GM23338 (cell line): ENCODE measurements at regions not wholly inside any gene's neighbourhood (a gene's known extent, or its start where the extent isn't known, plus 50 kb on each side); places are given as distances from the start of the nearest gene placed in this dataset.

Experiments used
- ATAC-seq: fragments of 200-7000 bp; cut with Tn5 transposase; 3 replicates; pipeline ENCODE4 v1.9.1; 2020
- DNase-seq: peaks from one replicate; pipeline ENCODE4 v3.0.0-alpha.2; 2015; ENCODE audit warnings: low spot score
- H2AFZ ChIP-seq: fragments of 200-600 bp; sonication (generic); 2 replicates; pipeline ENCODE4 v1.8.0; 2016; ENCODE audit warnings: antibody characterized with exemption, mild to moderate bottlenecking, moderate library complexity
- H3F3A ChIP-seq: fragments of 200-600 bp; sonication (generic); replicated peaks from 2 replicates; pipeline ENCODE4 v1.8.0; 2017; ENCODE audit warnings: antibody characterized with exemption, mixed run types, low read depth
- H3K27ac ChIP-seq: fragments of 200-600 bp; sonication (generic); 2 replicates; pipeline ENCODE4 v1.6.1; 2016; ENCODE audit warnings: low read depth
- H3K27me3 ChIP-seq: fragments of 200-600 bp; sonication (generic); 2 replicates; pipeline ENCODE4 v1.8.0; 2016; ENCODE audit warnings: mild to moderate bottlenecking, mixed run types, moderate library complexity; ENCODE audit not compliant: insufficient read depth
- H3K36me3 ChIP-seq: fragments of 200-600 bp; sonication (generic); 2 replicates; pipeline ENCODE4 v1.8.0; 2016; ENCODE audit warnings: mild to moderate bottlenecking; ENCODE audit not compliant: insufficient read depth
- H3K4me1 ChIP-seq: fragments of 200-600 bp; sonication (generic); 2 replicates; pipeline ENCODE4 v1.8.0; 2016; ENCODE audit warnings: mild to moderate bottlenecking, moderate library complexity; ENCODE audit not compliant: insufficient read depth
- H3K4me2 ChIP-seq: fragments of 200-600 bp; sonication (generic); 2 replicates; pipeline ENCODE4 v1.7.1; 2017; ENCODE audit warnings: mixed run types
- H3K4me3 ChIP-seq: fragments of 200-600 bp; sonication (generic); 2 replicates; pipeline ENCODE4 v1.6.1; 2016; ENCODE audit warnings: mixed run types
- H3K79me2 ChIP-seq: fragments of 200-600 bp; sonication (generic); replicated peaks from 2 replicates; pipeline ENCODE4 v1.8.0; 2017; ENCODE audit warnings: mild to moderate bottlenecking; ENCODE audit not compliant: insufficient read depth
- H3K9me2 ChIP-seq: fragments of 200-600 bp; sonication (generic); 2 replicates; pipeline ENCODE4 v1.8.0; 2017; ENCODE audit not compliant: insufficient read depth
- H4K20me1 ChIP-seq: fragments of 200-600 bp; sonication (generic); replicated peaks from 2 replicates; pipeline ENCODE4 v1.8.0; 2017; ENCODE audit warnings: mild to moderate bottlenecking; ENCODE audit not compliant: insufficient read depth
- H3K27ac Mint-ChIP-seq: 2 replicates; pipeline ENCODE4 v1.8.0; 2020; ENCODE audit warnings: inconsistent platforms, mild to moderate bottlenecking, moderate library complexity, mixed read lengths
- H3K27me3 Mint-ChIP-seq: 3 replicates; pipeline ENCODE4 v1.8.0; 2022; ENCODE audit warnings: low read depth, mild to moderate bottlenecking, moderate library complexity, mixed read lengths, inconsistent platforms; ENCODE audit not compliant: insufficient read depth, poor library complexity
- H3K36me3 Mint-ChIP-seq: 3 replicates; pipeline ENCODE4 v1.8.0; 2021; ENCODE audit warnings: low read depth, mild to moderate bottlenecking, inconsistent platforms, moderate library complexity, mixed read lengths
- H3K4me1 Mint-ChIP-seq: 3 replicates; pipeline ENCODE4 v1.8.0; 2020; ENCODE audit warnings: mild to moderate bottlenecking, inconsistent platforms, mixed read lengths
- H3K4me3 Mint-ChIP-seq: 3 replicates; pipeline ENCODE4 v1.8.0; 2021; ENCODE audit warnings: moderate library complexity, mild to moderate bottlenecking, inconsistent platforms, mixed read lengths
- H3K9me3 Mint-ChIP-seq: 3 replicates; pipeline ENCODE4 v1.8.0; 2020; ENCODE audit warnings: moderate library complexity, mild to moderate bottlenecking, inconsistent platforms, mixed read lengths
- CREB1 ChIP-seq: fragments of 250-450 bp; sonication (Bioruptor Pico); IDR thresholded peaks from 2 replicates; pipeline ENCODE4 v1.5.0; 2020; ENCODE audit warnings: low read depth, mild to moderate bottlenecking, moderate library complexity
- CTCF ChIP-seq, 2 experiments: fragments of 200-600 bp in 1 of 2; sonication (generic) in 1 of 2; conservative IDR thresholded peaks; 2 replicates each; pipeline versions ENCODE4 v1.5.1 to v1.6.1; 2016 to 2017; ENCODE audit warnings: antibody characterized with exemption in 2 of 2, low read depth in 2 of 2, mild to moderate bottlenecking in 2 of 2, moderate library complexity in 1 of 2
- ETS1 ChIP-seq: IDR thresholded peaks from 2 replicates; pipeline ENCODE4 v1.6.1; 2016; ENCODE audit warnings: antibody characterized with exemption
- EZH2 ChIP-seq: fragments of 200-600 bp; sonication (generic); IDR thresholded peaks from one replicate; pipeline ENCODE4 v1.8.0; 2017; ENCODE audit warnings: antibody characterized with exemption, mild to moderate bottlenecking, low read depth; ENCODE audit not compliant: unreplicated experiment
- EZH2phosphoT487 ChIP-seq: fragments of 200-600 bp; sonication (generic); IDR thresholded peaks from one replicate; pipeline ENCODE4 v1.8.1; 2018; ENCODE audit warnings: antibody characterized with exemption; ENCODE audit not compliant: unreplicated experiment
- JUNB ChIP-seq: IDR thresholded peaks from one replicate; pipeline ENCODE4 v1.6.1; 2016; ENCODE audit warnings: antibody characterized with exemption; ENCODE audit not compliant: unreplicated experiment
- NANOG ChIP-seq: IDR thresholded peaks from 2 replicates; pipeline ENCODE4 v1.6.1; 2016; ENCODE audit warnings: antibody characterized with exemption, borderline replicate concordance
- POLR2AphosphoS5 ChIP-seq: IDR thresholded peaks from 2 replicates; pipeline ENCODE4 v1.6.1; 2016; ENCODE audit warnings: antibody characterized with exemption, low read depth
- STAT1 ChIP-seq: IDR thresholded peaks from one replicate; pipeline ENCODE4 v1.6.1; 2016; ENCODE audit warnings: antibody characterized with exemption; ENCODE audit not compliant: unreplicated experiment
- ZNF114 ChIP-seq: fragments of 250-450 bp; sonication (Bioruptor Pico); IDR thresholded peaks from 2 replicates; pipeline ENCODE4 v1.5.0; 2020; ENCODE audit warnings: mild to moderate bottlenecking, moderate library complexity
- ZNF331 ChIP-seq: fragments of 250-450 bp; sonication (Bioruptor Pico); IDR thresholded peaks from 2 replicates; pipeline ENCODE4 v1.5.0; 2020; ENCODE audit warnings: low read depth, mild to moderate bottlenecking, moderate library complexity
- TF ChIP-seq, protein P1 (sequence below): IDR thresholded peaks from one replicate; pipeline ENCODE4 v1.6.1; 2018; ENCODE audit warnings: antibody characterized with exemption; ENCODE audit not compliant: unreplicated experiment
- TF ChIP-seq, protein P2 (sequence below): fragments of 250-450 bp; sonication (Bioruptor Pico); IDR thresholded peaks from 2 replicates; pipeline ENCODE4 v1.5.0; 2020; ENCODE audit warnings: mild to moderate bottlenecking, moderate library complexity

DNA sequence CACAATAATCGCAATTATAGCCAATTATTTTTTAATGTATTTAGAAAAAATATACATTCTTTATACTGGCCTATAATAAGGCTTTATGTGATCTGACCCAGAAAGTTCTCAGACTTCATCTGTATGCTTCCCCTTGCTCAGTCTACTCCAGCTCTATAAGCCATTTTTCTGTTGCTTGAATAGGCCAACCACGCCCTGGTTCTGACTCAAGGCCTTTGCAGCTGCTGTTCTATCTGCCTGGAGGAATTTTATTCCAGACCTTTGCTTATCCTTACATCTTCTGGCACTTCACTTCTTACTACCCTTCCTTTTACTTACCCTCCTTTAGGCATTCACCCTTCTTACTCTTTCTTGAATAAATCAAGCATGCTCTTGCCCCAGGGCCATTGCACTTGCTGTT is 54.9 kb upstream of the PDE3B start:
- peaks cover 3% of the 10 kb centered on the region for H3K4me1 Mint-ChIP-seq
- H3K27me3 Mint-ChIP-seq = no peaks in the 10 kb centered on the region
- H3K4me3 ChIP-seq = no peak overlapping the region
- H3K4me2 ChIP-seq = no peak overlapping the region
- TF ChIP-seq ETS1 (no peak), NANOG (no peak), ZNF331 (CRISPR knock-in tag) (no peak), STAT1 (no peak), EZH2phosphoT487 (no peak), POLR2AphosphoS5 (no peak), CREB1 (no peak), CTCF (conservative IDR thresholded peaks at IDR 0.05; ENCODE audit: low read depth in 2 of 2) (no peak), ZNF114 (CRISPR knock-in tag) (no peak), JUNB (no peak), EZH2 (no peak)
- TF ChIP-seq, protein P1, sequence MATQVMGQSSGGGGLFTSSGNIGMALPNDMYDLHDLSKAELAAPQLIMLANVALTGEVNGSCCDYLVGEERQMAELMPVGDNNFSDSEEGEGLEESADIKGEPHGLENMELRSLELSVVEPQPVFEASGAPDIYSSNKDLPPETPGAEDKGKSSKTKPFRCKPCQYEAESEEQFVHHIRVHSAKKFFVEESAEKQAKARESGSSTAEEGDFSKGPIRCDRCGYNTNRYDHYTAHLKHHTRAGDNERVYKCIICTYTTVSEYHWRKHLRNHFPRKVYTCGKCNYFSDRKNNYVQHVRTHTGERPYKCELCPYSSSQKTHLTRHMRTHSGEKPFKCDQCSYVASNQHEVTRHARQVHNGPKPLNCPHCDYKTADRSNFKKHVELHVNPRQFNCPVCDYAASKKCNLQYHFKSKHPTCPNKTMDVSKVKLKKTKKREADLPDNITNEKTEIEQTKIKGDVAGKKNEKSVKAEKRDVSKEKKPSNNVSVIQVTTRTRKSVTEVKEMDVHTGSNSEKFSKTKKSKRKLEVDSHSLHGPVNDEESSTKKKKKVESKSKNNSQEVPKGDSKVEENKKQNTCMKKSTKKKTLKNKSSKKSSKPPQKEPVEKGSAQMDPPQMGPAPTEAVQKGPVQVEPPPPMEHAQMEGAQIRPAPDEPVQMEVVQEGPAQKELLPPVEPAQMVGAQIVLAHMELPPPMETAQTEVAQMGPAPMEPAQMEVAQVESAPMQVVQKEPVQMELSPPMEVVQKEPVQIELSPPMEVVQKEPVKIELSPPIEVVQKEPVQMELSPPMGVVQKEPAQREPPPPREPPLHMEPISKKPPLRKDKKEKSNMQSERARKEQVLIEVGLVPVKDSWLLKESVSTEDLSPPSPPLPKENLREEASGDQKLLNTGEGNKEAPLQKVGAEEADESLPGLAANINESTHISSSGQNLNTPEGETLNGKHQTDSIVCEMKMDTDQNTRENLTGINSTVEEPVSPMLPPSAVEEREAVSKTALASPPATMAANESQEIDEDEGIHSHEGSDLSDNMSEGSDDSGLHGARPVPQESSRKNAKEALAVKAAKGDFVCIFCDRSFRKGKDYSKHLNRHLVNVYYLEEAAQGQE = no peak
- TF ChIP-seq, protein P2, sequence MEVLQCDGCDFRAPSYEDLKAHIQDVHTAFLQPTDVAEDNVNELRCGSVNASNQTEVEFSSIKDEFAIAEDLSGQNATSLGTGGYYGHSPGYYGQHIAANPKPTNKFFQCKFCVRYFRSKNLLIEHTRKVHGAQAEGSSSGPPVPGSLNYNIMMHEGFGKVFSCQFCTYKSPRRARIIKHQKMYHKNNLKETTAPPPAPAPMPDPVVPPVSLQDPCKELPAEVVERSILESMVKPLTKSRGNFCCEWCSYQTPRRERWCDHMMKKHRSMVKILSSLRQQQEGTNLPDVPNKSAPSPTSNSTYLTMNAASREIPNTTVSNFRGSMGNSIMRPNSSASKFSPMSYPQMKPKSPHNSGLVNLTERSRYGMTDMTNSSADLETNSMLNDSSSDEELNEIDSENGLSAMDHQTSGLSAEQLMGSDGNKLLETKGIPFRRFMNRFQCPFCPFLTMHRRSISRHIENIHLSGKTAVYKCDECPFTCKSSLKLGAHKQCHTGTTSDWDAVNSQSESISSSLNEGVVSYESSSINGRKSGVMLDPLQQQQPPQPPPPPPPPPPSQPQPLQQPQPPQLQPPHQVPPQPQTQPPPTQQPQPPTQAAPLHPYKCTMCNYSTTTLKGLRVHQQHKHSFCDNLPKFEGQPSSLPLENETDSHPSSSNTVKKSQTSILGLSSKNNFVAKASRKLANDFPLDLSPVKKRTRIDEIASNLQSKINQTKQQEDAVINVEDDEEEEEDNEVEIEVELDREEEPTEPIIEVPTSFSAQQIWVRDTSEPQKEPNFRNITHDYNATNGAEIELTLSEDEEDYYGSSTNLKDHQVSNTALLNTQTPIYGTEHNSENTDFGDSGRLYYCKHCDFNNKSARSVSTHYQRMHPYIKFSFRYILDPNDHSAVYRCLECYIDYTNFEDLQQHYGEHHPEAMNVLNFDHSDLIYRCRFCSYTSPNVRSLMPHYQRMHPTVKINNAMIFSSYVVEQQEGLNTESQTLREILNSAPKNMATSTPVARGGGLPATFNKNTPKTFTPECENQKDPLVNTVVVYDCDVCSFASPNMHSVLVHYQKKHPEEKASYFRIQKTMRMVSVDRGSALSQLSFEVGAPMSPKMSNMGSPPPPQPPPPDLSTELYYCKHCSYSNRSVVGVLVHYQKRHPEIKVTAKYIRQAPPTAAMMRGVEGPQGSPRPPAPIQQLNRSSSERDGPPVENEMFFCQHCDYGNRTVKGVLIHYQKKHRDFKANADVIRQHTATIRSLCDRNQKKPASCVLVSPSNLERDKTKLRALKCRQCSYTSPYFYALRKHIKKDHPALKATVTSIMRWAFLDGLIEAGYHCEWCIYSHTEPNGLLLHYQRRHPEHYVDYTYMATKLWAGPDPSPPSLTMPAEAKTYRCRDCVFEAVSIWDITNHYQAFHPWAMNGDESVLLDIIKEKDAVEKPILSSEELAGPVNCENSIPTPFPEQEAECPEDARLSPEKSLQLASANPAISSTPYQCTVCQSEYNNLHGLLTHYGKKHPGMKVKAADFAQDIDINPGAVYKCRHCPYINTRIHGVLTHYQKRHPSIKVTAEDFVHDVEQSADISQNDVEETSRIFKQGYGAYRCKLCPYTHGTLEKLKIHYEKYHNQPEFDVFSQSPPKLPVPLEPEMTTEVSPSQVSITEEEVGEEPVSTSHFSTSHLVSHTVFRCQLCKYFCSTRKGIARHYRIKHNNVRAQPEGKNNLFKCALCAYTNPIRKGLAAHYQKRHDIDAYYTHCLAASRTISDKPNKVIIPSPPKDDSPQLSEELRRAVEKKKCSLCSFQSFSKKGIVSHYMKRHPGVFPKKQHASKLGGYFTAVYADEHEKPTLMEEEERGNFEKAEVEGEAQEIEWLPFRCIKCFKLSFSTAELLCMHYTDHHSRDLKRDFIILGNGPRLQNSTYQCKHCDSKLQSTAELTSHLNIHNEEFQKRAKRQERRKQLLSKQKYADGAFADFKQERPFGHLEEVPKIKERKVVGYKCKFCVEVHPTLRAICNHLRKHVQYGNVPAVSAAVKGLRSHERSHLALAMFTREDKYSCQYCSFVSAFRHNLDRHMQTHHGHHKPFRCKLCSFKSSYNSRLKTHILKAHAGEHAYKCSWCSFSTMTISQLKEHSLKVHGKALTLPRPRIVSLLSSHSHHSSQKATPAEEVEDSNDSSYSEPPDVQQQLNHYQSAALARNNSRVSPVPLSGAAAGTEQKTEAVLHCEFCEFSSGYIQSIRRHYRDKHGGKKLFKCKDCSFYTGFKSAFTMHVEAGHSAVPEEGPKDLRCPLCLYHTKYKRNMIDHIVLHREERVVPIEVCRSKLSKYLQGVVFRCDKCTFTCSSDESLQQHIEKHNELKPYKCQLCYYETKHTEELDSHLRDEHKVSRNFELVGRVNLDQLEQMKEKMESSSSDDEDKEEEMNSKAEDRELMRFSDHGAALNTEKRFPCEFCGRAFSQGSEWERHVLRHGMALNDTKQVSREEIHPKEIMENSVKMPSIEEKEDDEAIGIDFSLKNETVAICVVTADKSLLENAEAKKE (CRISPR knock-in tag) = no peak
- no peaks in the 10 kb centered on the region for H3K27me3 ChIP-seq
- ATAC-seq = no peak
- H3K27ac Mint-ChIP-seq = no peak overlapping the region
- H2AFZ ChIP-seq = no peak overlapping the region
- 0 out of 2 replicates have a peak, but pooled peaks cover 8% of the 10 kb centered on the region for H3K9me2 ChIP-seq
- DNase-seq = no peak
- H3K36me3 Mint-ChIP-seq = peaks cover 8% of the 10 kb centered on the region; the same call in 2 of the 3 replicates
- no peaks in the 10 kb centered on the region for H4K20me1 ChIP-seq
- no peak overlapping the region for H3K4me3 Mint-ChIP-seq
- no peaks in the 10 kb centered on the region; the same call in 2 of the 3 replicates for H3K9me3 Mint-ChIP-seq
- no peaks in the 10 kb centered on the region for H3K79me2 ChIP-seq
- no peak overlapping the region for H3K27ac ChIP-seq
- no peaks in the 10 kb centered on the region for H3F3A ChIP-seq
- H3K36me3 ChIP-seq = no peaks in the 10 kb centered on the region
- H3K4me1 ChIP-seq = no peaks in the 10 kb centered on the region
